Adrenal gland (tissue), 5 donors: ENCODE measurements at regions not wholly inside any gene's neighbourhood (a gene's known extent, or its start where the extent isn't known, plus 50 kb on each side); places are given as distances from the start of the nearest gene placed in this dataset.

Experiments used
- POLR2A ChIP-seq, 2 donors: fragments of 450-650 bp; IDR thresholded peaks; one replicate each; pipeline ENCODE4 v1.6.1; 2017; ENCODE audit warnings: antibody characterized with exemption in 2 of 2, mild to moderate bottlenecking in 2 of 2, moderate library complexity in 1 of 2
- TF ChIP-seq, protein P1 (sequence below), 6 experiments: fragments of 450-650 bp in 4 of 6; fragments of 200-600 bp in 2 of 6; sonication (generic) in 1 of 6; IDR thresholded peaks; 1 replicate in 5 of 6; 2 replicates in 1 of 6; pipeline versions ENCODE4 v1.5.1 to v1.8.0; 2016 to 2021; ENCODE audit warnings: antibody characterized with exemption in 6 of 6, mild to moderate bottlenecking in 2 of 6, moderate library complexity in 1 of 6
- donor health status: DM: no; HTN: no; CAD: no.

DNA sequence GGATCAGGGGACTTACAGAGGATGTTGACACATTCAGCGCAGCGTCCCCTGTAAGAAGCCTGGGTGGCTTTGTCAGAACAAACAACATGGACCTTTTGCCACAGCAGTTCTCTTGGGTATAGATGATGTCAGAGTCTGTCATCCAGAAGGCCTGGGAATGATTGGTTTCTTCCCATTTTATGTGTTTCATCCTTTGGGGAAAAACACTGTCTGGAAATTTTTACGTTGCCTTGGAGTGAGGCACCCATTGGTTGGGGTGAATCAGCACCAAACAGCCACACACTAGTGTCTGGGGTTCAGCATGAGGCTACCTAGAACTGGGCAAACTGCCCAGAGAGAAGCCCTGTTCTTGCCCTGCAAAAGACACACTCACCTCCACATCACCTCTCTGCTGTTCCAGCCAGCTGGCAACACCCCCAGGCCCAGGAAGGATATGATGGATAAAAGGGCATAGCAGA, 123.0 kb downstream of the FAM43A start:
- TF ChIP-seq, protein P1, sequence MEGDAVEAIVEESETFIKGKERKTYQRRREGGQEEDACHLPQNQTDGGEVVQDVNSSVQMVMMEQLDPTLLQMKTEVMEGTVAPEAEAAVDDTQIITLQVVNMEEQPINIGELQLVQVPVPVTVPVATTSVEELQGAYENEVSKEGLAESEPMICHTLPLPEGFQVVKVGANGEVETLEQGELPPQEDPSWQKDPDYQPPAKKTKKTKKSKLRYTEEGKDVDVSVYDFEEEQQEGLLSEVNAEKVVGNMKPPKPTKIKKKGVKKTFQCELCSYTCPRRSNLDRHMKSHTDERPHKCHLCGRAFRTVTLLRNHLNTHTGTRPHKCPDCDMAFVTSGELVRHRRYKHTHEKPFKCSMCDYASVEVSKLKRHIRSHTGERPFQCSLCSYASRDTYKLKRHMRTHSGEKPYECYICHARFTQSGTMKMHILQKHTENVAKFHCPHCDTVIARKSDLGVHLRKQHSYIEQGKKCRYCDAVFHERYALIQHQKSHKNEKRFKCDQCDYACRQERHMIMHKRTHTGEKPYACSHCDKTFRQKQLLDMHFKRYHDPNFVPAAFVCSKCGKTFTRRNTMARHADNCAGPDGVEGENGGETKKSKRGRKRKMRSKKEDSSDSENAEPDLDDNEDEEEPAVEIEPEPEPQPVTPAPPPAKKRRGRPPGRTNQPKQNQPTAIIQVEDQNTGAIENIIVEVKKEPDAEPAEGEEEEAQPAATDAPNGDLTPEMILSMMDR (IDR thresholded peaks at IDR 0.05) = no peak
- no peak for TF ChIP-seq POLR2A (IDR thresholded peaks at IDR 0.05)
